ENCODE measurements at regions not wholly inside any gene's neighbourhood (a gene's known extent, or its start where the extent isn't known, plus 50 kb on each side); places are given as distances from the start of the nearest gene placed in this dataset.

DNA sequence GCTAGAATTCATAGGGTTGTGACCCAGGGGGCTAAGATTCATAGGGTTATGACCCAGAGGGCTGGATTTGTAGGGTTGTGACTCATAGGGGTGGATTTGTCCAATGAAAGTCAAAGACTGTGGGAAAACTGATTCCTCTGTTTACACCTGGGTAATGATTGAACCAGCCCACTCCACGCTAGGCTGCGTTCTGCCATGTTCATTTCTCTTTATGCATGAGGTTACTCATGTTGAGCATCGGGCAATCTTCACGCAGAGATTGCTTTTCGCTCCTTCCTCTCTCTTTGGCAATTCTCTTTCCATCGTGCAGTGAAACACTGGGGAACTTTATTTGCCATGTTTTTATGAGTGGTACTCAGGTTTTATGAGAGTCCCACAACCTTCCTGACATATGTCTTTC, 127.8 kb downstream of the CRLF2 start:
- TF ChIP-seq, protein P1, sequence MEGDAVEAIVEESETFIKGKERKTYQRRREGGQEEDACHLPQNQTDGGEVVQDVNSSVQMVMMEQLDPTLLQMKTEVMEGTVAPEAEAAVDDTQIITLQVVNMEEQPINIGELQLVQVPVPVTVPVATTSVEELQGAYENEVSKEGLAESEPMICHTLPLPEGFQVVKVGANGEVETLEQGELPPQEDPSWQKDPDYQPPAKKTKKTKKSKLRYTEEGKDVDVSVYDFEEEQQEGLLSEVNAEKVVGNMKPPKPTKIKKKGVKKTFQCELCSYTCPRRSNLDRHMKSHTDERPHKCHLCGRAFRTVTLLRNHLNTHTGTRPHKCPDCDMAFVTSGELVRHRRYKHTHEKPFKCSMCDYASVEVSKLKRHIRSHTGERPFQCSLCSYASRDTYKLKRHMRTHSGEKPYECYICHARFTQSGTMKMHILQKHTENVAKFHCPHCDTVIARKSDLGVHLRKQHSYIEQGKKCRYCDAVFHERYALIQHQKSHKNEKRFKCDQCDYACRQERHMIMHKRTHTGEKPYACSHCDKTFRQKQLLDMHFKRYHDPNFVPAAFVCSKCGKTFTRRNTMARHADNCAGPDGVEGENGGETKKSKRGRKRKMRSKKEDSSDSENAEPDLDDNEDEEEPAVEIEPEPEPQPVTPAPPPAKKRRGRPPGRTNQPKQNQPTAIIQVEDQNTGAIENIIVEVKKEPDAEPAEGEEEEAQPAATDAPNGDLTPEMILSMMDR (conservative IDR thresholded peaks at IDR 0.05; ENCODE audit: low read depth, low read length): no peak
- no peak for TF ChIP-seq POLR2A (IDR thresholded peaks at IDR 0.05; ENCODE audit: low read depth, low read length)
